Astrocyte of the cerebellum (primary cell): ENCODE measurements at regions not wholly inside any gene's neighbourhood (a gene's known extent, or its start where the extent isn't known, plus 50 kb on each side); places are given as distances from the start of the nearest gene placed in this dataset.

Source experiments
- DNase-seq: peaks from one replicate; pipeline ENCODE4 v3.0.0-alpha.2; 2011; ENCODE audit warnings: low read depth
- H3K4me3 ChIP-seq: 2 replicates; pipeline ENCODE4 v1.5.1; 2011; ENCODE audit warnings: mild to moderate bottlenecking, low read depth, low read length, moderate library complexity
- in situ Hi-C: cut with HindIII; loops from 2 replicates; pipeline ENCODE4 v1.10.0; 2017; ENCODE audit warnings: low sequenced_read_pairs
- TF ChIP-seq, protein P1 (sequence below): IDR thresholded peaks from 2 replicates; pipeline ENCODE4 v1.5.1; 2012; ENCODE audit warnings: low read length, low read depth, moderate library complexity, mild to moderate bottlenecking; ENCODE audit errors: missing control alignments

DNA sequence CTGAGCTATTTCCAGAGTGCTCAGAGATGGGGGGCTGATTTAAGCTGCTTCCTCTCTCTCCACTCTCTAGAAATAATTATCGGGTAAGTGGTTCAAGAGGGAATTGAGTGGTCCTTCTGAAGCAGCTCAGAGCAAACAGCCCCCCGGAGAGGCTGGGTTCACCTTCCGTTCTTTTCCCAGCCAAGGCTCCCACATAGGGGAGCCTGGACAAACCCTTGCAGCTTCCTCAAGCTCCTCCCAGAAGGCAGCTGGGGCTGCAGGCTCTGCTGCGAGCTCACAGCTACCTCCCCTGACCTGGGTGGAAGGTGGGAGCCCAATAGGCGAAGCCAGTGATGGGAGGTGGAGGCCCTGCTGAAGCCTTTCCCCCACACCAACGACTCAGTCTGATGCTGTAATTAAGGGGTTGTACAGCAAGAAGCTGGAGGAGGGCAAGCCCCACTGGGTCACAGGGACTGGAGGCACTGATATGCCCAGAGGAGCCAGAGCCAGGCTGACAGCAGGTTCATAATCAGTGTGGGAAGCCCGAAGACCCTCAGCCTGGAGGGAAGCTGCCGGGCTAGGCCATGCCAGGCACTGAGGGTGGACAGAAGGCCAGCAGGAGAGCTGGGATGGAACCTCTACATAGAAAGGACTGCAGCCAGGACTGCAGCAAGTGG lies 52.4 kb downstream of the ARL6IP4 start:
- no peak for DNase-seq
- in situ Hi-C loops = no loop called here
- H3K4me3 ChIP-seq = no peak overlapping the region
- TF ChIP-seq, protein P1, sequence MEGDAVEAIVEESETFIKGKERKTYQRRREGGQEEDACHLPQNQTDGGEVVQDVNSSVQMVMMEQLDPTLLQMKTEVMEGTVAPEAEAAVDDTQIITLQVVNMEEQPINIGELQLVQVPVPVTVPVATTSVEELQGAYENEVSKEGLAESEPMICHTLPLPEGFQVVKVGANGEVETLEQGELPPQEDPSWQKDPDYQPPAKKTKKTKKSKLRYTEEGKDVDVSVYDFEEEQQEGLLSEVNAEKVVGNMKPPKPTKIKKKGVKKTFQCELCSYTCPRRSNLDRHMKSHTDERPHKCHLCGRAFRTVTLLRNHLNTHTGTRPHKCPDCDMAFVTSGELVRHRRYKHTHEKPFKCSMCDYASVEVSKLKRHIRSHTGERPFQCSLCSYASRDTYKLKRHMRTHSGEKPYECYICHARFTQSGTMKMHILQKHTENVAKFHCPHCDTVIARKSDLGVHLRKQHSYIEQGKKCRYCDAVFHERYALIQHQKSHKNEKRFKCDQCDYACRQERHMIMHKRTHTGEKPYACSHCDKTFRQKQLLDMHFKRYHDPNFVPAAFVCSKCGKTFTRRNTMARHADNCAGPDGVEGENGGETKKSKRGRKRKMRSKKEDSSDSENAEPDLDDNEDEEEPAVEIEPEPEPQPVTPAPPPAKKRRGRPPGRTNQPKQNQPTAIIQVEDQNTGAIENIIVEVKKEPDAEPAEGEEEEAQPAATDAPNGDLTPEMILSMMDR = no peak
